ENCODE measurements at regions not wholly inside any gene's neighbourhood (a gene's known extent, or its start where the extent isn't known, plus 50 kb on each side); places are given as distances from the start of the nearest gene placed in this dataset.

- TF ChIP-seq CTCF (IDR thresholded peaks at IDR 0.05) = no peak
- no peak for TF ChIP-seq EP300 (IDR thresholded peaks at IDR 0.05; ENCODE audit: low read depth)
- no peak for TF ChIP-seq POLR2A (IDR thresholded peaks at IDR 0.05)
Measured at GRCh38 chr5:92665506-92665905, 915.5 kb downstream of the NR2F1-AS1 start.
